GM18870 (cell line): ENCODE measurements at regions not wholly inside any gene's neighbourhood (a gene's known extent, or its start where the extent isn't known, plus 50 kb on each side); places are given as distances from the start of the nearest gene placed in this dataset.

Experiments
- ATAC-seq: cut with Tn5 transposase; IDR thresholded peaks from one replicate; pipeline ENCODE4 v1.9.1; 2021; ENCODE audit warnings: moderate library complexity; ENCODE audit not compliant: unreplicated experiment

DNA sequence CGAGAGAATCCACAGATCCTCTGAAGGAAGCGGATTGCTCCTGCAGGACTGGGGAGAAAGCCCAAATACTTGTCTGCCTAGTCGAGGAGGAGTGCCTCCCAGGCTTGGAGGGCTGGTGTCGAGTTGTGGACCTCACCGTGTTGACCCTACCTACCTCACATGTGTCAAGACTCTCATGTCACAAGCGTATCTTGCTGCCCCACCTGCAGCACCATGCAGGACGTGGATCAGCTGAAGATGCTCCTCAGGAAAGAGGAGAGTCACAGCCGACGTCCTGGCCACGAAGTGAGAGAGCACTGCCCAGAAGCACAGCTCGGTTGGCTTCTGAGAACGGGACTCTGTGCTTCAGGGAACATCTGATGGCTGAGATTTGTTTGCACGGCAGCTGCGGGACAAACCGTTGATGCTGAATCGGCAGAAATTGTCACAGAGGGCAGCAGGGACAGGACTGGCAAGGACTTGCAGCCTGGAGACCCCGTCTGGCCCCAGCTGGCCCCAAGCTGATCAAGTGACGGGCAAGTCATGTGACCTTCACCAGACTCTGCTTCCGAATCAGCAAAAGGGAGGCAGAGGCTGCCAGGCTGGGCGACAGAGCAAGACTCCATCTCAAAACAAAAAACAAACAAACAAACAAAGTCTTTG, 119.1 kb upstream of the ITGA1 start:
- no peak for ATAC-seq

DNA sequence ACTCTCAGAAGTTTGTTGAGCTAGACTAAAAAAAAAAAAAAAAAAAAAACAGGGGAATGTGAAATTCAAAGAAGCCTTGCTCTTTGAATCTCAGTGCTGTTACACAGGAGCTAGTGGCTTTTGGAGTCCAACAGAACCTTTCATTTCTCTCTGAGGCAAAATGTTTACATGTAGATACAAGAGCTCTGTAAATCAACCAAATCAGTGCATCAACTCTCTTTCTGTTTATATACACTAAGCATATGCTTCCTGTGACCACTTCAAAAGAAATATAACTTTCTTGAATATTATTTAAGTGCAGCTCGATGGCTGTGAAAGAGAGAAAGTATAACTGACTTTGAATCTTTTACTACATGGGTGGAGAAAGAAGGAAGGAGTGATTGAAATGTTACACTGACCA, 115.3 kb upstream of the ITGA1 start:
- no peak for ATAC-seq

DNA sequence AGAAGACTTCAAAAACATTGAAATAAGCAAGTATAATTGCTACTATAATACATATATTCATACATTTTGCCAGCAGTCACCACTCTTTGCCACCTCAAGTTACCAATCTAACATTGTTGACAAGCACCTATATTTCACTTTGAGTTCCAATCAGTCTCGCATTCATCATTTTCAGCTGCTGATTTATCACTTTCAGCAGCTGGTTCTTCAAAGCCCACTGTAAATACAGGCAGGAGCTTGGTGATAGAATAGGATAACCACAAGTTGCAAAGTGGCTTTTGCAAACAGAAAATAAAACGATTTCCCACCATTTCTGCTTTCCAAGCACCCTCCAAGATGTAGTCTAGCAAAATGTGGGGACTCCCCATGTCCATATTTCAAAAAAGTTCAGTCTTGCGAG, 114.2 kb upstream of the ITGA1 start:
- ATAC-seq = no peak

DNA sequence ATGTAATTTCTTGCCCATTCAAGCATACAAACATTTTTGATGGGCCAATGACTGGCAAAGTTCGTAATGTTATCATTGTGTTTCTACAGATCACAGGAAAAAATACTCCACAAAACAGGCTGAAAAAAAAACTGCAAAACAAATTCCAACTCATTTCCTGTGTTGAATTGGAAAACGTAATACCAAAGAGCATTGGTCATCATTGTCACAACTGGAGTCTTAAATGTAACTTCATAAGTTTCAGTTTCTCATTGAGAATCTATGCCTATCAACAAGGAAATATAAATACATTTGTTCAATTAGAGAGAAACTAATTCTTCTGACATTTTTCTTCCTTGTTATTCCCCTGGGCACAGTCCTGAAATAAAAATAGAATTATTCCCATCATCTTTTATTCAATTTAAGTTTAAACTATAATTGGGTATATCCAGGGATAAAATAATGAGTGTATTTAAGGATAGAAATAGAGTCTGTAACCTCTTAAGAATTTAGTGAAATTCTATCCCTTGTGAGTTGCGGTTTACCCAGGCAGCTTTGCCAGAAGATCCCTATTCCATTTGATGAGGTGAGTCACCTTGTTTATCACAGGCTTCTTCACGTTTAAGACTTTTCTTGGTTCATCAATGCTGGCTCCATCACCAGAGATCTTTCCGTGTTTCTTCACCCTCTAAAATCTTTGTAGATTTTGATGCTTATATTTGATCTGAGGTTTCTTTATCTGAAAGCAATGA, 112.7 kb upstream of the ITGA1 start:
- no peak for ATAC-seq

DNA sequence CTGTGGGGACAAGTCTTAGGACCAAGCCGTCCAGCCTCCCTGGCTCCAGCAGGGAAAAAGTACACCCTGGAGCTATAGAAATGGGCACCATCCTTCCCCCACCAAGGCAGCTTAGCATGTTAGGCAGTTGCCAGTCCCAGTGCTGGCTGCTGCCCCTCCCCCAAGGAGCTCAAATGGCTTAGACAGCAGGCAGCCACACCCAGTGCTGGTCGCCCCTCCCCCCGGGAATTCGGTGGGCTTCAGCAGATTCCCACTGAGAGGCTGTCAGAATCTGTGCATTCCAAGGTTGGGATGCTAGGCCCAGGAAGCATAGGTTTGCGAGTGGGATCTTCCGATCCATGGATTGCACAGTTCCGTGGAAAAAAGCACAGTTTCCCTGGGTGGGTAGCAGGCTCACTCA, 105.2 kb upstream of the ITGA1 start:
- ATAC-seq = no peak

DNA sequence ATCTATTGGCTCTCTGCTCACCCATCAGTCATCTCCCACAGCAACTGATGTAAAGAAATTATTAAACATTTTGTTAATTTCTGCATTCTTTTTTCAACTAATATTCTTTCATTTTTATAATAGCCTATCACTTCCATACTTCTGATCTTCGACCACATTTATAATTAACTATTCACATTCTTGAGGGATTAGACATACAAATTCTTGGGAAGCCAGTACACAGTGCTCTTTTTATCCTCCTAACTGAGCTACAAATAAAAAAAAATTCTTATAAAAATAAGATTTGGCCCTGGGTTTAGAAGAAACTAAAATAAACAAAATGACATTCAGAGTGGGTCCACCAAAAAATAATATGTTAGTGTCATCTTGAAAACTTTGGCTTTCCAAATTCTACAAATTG, 103.7 kb upstream of the ITGA1 start:
- no peak for ATAC-seq

DNA sequence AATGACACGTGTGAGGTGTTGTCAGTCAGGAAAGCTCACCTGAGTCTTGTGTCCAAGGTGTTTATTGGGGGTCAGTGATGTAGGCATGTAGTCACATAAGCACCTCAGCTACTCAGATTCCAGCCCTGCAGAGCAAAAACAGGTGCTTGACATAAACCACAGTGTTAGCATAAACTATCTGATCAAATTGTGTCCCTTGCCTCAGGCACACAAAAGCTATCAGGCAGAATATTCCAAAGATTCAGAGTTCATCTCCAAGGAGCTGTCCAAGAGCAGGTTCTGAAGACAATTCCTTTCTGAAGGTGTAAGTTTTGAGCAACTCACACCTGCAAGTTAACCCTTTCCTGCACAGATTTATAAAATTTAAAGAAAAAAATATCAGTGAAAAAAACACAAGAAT, 102.2 kb upstream of the ITGA1 start:
- ATAC-seq = no peak

DNA sequence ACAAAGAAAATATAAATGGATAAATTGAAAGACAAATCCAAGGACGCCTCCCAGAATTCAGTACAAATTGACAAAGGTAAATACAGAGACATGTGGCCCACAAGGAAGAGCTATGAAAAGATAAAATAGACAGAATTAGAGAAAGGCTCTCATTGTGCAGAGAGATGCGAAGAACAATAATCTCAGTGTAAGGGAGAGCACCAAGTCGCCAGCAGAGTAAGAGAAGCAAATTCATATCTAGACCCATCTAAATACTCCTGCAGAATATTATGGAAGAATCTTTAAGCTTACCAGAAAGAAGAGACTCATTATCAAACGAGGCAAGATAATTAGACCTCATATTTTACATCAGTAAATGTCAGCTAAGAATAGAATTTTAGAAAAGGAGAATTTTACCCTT, 101.7 kb upstream of the ITGA1 start:
- no peak for ATAC-seq

DNA sequence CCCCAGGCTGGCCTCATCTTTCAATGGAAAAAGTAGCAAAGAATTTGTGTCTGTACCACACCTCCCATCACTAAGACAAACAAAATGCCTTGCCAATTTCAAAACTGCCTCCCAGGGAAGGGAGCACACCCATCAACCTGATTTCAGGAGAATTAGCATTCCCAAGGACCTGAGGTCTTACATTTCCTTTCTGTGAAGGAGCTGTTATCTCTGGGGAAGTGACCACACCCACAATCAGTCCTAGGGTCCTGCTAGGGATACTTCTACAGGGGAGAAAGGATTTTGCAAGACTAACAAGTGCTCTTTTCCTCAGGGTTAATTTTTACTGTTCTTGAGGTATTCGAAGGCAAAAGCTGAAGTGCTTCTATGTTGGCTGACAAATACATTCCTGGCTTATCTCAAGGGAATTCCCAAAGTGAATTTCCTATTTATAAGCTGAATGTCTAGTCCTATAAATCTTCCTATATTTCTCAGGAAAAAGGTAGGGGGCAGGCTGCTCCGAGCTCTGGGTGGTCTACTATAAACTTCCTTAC, 97.4 kb upstream of the ITGA1 start:
- ATAC-seq = no peak

DNA sequence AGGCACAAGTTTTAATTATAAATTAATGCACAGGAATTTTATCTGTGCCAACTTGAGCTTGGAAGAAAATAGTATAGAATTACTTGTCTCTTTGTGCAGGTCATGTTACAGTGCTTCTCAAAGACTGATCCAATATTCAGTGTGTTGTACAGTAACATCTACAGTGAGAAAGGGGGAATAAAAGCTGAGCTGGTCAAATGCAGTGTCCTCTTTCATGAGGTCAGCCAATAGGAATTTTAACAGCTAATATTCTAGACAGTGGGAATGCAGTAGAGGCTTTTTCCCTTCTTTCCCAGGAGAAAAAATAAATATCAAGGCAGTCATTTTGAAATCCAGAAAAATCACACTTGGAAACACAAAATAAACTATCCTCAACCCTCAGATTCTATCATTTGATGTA, 95.7 kb upstream of the ITGA1 start:
- no peak for ATAC-seq

DNA sequence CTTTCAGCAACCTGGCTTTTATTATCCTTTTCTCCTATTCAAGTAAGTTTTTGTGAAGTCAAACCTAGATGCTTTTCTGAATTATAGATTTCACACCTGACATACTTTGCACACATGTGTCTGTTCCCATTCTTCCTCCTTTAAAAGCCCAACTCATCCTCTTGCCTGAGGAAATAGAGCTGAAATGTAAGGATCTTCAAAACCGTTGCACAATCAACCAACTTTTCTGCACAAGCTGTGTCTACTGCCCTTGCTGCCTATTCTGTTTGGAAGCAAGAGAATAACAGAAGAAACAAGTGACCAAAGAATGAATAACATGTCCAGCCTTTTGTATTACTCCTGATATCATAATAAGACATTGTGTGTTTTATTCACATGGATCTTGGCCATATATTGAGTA, 95.1 kb upstream of the ITGA1 start:
- ATAC-seq = no peak

DNA sequence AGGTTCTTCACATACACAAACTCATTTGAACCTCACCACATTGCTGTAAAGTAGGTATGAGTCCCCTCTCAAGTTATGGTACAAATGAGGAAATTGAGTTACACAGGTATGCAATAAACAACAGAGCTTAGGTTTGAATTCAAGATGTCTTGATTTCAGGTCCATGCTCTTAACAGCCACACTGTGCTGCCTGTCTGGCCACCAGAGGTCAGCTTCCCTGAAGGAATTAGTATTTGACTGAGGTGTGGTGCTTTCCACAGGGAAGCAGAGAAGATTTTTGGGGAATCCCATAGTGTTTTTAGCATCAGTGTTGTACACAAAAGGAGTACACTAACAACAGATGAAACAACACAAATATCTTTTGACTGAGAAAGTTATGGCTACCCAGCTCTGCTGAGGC, 94.4 kb upstream of the ITGA1 start:
- peak; percentile 66 for ATAC-seq

DNA sequence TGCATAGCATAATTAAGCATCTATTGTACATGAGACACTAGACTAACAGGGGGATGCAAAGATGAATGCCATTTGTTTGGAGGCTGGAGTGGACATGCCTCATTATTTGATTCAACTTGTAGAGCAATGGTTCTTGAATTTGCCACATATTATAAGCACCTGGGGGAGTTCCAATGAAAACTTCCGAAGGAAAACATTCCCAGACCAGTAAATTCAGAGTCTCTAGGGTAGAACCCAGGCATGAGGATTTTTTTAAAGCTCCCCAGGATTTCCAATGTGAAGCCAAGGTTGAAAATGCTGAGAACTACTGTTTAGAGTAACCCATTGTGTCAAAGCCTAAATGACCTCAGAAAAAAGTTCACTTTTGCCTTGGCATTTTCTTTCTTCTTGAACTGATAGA, 93.9 kb upstream of the ITGA1 start:
- ATAC-seq = no peak

DNA sequence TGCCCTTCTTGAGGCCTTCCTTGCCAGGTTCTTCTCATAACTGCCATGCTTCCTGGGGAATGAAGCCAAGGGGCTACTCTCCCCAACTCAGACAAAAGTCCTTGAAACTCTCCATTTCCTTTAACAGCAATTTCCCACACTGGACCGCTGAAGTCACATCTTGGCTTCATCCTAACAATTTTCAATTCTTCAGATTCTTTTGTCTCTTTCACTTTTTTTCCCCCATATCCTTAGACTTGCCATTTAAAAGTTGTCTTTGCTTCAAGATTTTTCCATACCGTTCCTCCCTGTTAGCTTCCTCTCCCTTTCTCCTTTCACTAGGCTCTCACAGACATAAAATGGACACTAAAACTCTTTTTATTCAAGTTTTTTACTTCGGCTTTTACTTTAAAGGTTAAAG, 93.1 kb upstream of the ITGA1 start:
- no peak for ATAC-seq

DNA sequence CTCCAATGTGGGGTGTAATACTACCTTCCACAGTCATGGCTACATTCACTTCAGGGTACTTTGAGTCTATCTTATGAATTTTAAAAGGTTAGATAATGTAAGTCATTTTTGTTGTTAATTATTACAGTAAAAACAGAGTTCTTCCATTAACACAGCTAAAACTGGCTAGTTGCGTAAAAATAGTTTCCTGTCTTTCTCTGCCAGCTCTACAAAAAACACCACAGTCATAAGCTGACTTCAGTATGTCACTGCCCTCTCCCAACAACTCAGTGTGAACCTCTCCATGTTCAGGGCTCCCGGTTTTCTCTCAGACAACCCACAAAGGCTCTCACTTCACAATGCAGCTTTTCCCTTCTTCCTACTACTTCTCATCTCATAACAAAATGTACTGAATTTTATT, 84.8 kb upstream of the ITGA1 start:
- ATAC-seq = peak; percentile 41

DNA sequence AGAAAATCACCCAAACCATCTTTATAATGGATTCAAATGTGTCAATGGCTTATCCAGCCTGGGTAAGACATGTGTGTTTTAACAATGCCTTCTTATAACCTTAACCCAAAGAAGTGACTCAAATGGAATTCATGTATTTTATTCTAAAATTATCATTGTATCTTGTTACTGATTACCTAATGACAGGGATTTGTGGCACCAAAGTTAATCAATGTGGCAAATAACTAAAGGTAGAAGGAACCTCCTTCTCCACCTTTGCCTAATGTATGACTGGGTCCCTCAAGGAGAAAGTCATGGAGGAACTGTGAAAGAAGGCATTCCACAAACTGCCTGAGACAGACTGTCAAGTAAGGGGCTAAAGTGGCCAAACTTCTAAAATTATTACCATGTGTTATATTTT, 84.4 kb upstream of the ITGA1 start:
- ATAC-seq = no peak

DNA sequence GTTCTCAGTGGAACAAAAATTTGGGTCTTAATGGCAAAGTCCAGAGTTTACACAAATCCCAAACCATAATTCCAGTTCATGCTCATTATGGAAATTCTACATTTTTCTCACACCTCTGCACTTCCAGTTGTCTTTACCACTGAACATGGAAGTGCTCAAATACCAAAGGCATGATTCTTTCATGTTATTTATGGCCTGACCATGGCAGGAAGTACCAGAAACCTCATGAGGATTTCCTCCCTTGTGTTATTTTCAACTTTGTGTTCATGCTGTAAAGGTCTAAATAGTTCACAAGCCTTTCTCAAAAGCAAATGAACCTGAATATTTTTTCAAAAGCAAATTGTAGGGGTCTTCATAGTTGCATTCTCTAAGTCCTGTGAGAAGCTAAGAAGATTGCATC, 82.0 kb upstream of the ITGA1 start:
- ATAC-seq = no peak

DNA sequence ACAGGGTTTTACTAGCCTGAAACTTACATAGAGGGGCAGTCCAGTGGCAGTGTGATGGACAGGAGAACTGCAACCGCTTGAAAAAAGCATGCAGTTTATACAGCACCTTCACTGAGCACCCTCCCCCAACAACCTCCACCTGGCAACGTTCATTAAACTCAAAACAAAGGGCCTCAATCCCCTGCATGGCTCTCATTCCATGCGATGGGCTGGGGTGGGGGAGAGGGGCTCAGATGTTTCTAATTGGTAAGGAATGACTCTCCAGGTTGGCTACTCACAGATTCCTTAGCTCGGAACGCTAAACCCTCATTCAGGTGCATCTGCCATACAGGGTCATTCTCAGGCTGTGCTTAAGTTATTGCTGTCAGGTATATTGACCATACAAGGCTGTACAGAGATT, 80.9 kb upstream of the ITGA1 start:
- no peak for ATAC-seq

DNA sequence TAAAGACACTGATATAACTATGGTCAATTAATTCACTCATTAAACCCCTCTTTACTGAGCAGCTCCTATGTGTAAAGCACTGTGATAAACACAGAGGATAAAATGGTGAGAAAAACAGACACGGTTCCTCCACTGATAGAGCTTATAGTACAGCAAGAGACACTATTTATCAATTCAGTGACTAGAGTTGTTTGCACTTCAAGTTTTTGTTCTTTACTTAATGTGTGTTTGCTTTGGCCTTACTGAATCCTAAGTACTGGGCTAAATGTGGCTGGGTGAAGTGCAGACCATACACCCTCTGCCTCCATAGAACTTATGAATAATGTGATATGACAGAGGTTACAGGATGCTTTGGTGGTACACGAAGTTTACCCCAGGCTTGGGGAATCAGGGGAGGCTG, 80.1 kb upstream of the ITGA1 start:
- no peak for ATAC-seq

DNA sequence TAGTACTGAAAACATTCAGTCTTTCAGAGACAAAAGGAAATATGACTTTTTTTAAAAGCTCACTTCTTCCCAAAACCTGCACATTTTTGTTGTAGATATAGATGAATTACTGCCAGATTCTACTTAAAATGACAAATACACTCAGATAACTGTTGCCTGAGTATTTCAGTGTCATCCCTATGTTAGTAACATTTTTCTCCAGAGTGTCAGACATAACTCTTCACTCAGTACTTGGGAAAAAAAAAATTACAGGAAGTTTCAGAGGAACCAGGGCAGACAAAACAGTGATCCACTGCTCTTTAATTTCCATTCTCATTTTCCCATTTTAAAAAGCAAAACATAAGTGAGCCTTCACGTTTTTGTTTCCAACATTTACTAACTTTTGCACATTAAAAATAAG, 79.3 kb upstream of the ITGA1 start:
- no peak for ATAC-seq

DNA sequence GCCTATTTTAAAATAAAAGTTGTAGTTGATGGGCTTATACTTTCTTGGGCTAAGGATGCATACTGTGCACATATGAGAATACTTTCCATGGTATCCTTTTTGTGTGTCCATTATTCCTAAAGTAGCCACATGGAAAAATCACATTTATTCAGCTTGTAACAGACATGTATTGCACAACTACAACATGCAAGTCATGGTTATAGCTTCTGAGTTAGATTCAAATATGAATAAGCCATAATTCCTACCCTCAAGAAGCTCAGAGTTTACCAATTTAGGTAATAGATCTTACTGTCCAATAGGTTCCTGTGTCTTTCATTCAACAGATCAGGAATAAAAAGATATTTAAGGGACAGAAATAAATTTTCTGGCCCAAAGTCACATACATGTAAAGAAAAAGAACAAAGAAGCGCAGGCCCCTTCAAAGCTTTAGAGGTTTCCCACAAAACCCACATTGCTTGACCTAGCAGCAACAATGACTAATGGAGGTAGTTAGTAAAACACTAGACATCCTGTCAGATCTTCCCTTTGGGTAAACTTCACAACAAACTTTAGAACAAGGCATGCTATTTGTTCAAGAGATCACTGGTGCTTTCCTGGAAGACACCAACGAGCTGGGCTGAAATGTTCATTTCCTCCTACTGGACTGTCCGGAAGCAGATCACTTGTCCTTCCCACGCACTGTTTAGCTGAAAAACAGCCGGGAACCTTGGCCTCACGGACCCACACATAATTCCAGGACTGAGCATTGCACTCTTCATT, 78.4 kb upstream of the ITGA1 start:
- peak; percentile 82 for ATAC-seq
